Fibroblast of lung (primary cell): ENCODE measurements at regions not wholly inside any gene's neighbourhood (a gene's known extent, or its start where the extent isn't known, plus 50 kb on each side); places are given as distances from the start of the nearest gene placed in this dataset.

Source experiments
- DNase-seq, 2 donors: peaks; one replicate each; pipeline versions ENCODE4 v3.0.0 to v3.0.0-alpha.2; 2010; ENCODE audit warnings: low read depth in 2 of 2
- H2AFZ ChIP-seq: 2 replicates; pipeline ENCODE4 v1.5.1; 2012; ENCODE audit warnings: low read length, control low read depth, inconsistent platforms
- H3K27ac ChIP-seq: 2 replicates; pipeline ENCODE4 v1.5.1; 2011; ENCODE audit warnings: low read length, control low read depth; ENCODE audit not compliant: insufficient read depth
- H3K27me3 ChIP-seq: 2 replicates; pipeline ENCODE4 v1.5.1; 2011; ENCODE audit warnings: mild to moderate bottlenecking, low read length; ENCODE audit not compliant: control insufficient read depth, insufficient read depth
- H3K36me3 ChIP-seq: 2 replicates; pipeline ENCODE4 v1.5.1; 2011; ENCODE audit warnings: low read length; ENCODE audit not compliant: control insufficient read depth, insufficient read depth
- H3K4me1 ChIP-seq: 2 replicates; pipeline ENCODE4 v1.5.1; 2011; ENCODE audit warnings: low read length; ENCODE audit not compliant: control insufficient read depth, insufficient read depth; ENCODE audit errors: extremely low read depth
- H3K4me2 ChIP-seq: 2 replicates; pipeline ENCODE4 v1.5.1; 2011; ENCODE audit warnings: low read length, control low read depth; ENCODE audit not compliant: insufficient read depth; ENCODE audit errors: extremely low read depth
- H3K4me3 ChIP-seq, 4 experiments: fragments of 200-600 bp in 1 of 4; sonication (generic) in 1 of 4; replicated peaks in 1 of 4; 2 replicates each; pipeline ENCODE4 v1.5.1; 2011 to 2016; ENCODE audit warnings: low read length in 4 of 4, low read depth in 3 of 4, mild to moderate bottlenecking in 3 of 4, control low read depth in 2 of 4, inconsistent platforms in 1 of 4, mixed read lengths in 1 of 4; ENCODE audit not compliant: insufficient read depth in 1 of 4; ENCODE audit errors: control extremely low read depth in 1 of 4
- H3K79me2 ChIP-seq: 2 replicates; pipeline ENCODE4 v1.5.1; 2012; ENCODE audit warnings: mild to moderate bottlenecking, low read length, inconsistent platforms; ENCODE audit not compliant: control insufficient read depth, insufficient read depth
- H3K9ac ChIP-seq: 2 replicates; pipeline ENCODE4 v1.5.1; 2011; ENCODE audit warnings: mild to moderate bottlenecking, low read length, control low read depth; ENCODE audit not compliant: insufficient read depth
- H3K9me3 ChIP-seq: 2 replicates; pipeline ENCODE4 v1.5.1; 2012; ENCODE audit warnings: low read depth, low read length; ENCODE audit not compliant: control insufficient read depth, insufficient read depth
- H4K20me1 ChIP-seq: 2 replicates; pipeline ENCODE4 v1.5.1; 2011; ENCODE audit warnings: low read length; ENCODE audit not compliant: control insufficient read depth, insufficient read depth; ENCODE audit errors: extremely low read depth
- EZH2 ChIP-seq: IDR thresholded peaks from 2 replicates; pipeline ENCODE4 v1.5.1; 2012; ENCODE audit warnings: low read length, control low read depth, mild to moderate bottlenecking; ENCODE audit errors: missing control alignments
- TF ChIP-seq, protein P1 (sequence below), 2 donors: IDR thresholded peaks in 1 of 2; conservative IDR thresholded peaks in 1 of 2; 1 replicate in 1 of 2; 2 replicates in 1 of 2; pipeline ENCODE4 v1.5.1; 2011 to 2012; ENCODE audit warnings: low read length in 2 of 2, control low read depth in 1 of 2, inconsistent platforms in 1 of 2, low read depth in 1 of 2, mild to moderate bottlenecking in 1 of 2

- Histone ChIP-seq H3K9me3 (no peaks in the 10 kb centered on the region), H3K4me3 (no peak overlapping the region), H3K27ac (no peak overlapping the region), H3K79me2 (no peaks in the 10 kb centered on the region), H3K27me3 (no peaks in the 10 kb centered on the region), H3K9ac (no peak overlapping the region), H3K4me2 (no peak overlapping the region), H3K4me1 (no peaks in the 10 kb centered on the region), H3K36me3 (no peaks in the 10 kb centered on the region), H4K20me1 (no peaks in the 10 kb centered on the region), H2AFZ (no peak overlapping the region)
- TF ChIP-seq, protein P1, sequence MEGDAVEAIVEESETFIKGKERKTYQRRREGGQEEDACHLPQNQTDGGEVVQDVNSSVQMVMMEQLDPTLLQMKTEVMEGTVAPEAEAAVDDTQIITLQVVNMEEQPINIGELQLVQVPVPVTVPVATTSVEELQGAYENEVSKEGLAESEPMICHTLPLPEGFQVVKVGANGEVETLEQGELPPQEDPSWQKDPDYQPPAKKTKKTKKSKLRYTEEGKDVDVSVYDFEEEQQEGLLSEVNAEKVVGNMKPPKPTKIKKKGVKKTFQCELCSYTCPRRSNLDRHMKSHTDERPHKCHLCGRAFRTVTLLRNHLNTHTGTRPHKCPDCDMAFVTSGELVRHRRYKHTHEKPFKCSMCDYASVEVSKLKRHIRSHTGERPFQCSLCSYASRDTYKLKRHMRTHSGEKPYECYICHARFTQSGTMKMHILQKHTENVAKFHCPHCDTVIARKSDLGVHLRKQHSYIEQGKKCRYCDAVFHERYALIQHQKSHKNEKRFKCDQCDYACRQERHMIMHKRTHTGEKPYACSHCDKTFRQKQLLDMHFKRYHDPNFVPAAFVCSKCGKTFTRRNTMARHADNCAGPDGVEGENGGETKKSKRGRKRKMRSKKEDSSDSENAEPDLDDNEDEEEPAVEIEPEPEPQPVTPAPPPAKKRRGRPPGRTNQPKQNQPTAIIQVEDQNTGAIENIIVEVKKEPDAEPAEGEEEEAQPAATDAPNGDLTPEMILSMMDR (conservative IDR thresholded peaks at IDR 0.05 in 1 of 2, IDR thresholded peaks at IDR 0.05 in 1 of 2; ENCODE audit: low read depth in 1 of 2, low read length in 2 of 2), result no peak
- no peak for TF ChIP-seq EZH2
- DNase-seq, result no peak
These were observed 525.5 kb upstream of the BOD1L1 start for GRCh38 chr4:14152834-14153519.

DNA sequence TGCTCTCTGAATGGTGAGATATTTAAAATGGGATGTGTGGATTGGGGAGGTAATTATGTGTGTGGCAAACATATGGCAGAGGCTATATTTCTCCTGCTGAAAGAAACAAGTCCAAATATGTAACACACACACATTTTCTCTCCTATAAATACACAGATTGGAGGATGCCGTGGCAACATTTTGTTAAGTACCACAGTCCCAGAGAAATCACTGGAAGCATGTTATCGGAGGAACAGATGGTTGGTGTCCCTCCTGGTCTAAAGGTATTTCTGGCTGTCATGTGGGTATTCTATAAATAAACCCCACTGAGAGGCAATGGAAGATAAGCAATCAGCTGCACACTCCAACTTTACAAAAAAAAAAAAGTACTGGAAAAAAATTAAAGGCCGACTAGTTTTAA, 528.3 kb upstream of the BOD1L1 start:
- H3K36me3 ChIP-seq, result no peaks in the 10 kb centered on the region
- no peak overlapping the region for H3K4me3 ChIP-seq
- H3K27me3 ChIP-seq, result no peaks in the 10 kb centered on the region
- no peak for DNase-seq
- no peaks in the 10 kb centered on the region for H4K20me1 ChIP-seq
- no peak for TF ChIP-seq EZH2
- TF ChIP-seq, protein P1 (conservative IDR thresholded peaks at IDR 0.05 in 1 of 2, IDR thresholded peaks at IDR 0.05 in 1 of 2; ENCODE audit: low read depth in 1 of 2, low read length in 2 of 2), result no peak
- no peaks in the 10 kb centered on the region for H3K79me2 ChIP-seq
- H2AFZ ChIP-seq, result no peak overlapping the region
- H3K9ac ChIP-seq, result no peak overlapping the region
- H3K27ac ChIP-seq, result no peak overlapping the region
- H3K9me3 ChIP-seq, result no peaks in the 10 kb centered on the region
- H3K4me1 ChIP-seq, result no peaks in the 10 kb centered on the region
- H3K4me2 ChIP-seq, result no peak overlapping the region

GRCh38 chr4:14157262-14157661, 529.7 kb upstream of the BOD1L1 start:
- Histone ChIP-seq H2AFZ (no peak overlapping the region), H3K27ac (no peak overlapping the region), H3K79me2 (no peaks in the 10 kb centered on the region), H3K36me3 (no peaks in the 10 kb centered on the region), H3K4me3 (no peak overlapping the region), H3K27me3 (no peaks in the 10 kb centered on the region), H3K4me2 (no peak overlapping the region), H3K9me3 (no peaks in the 10 kb centered on the region), H3K9ac (no peak overlapping the region), H4K20me1 (no peaks in the 10 kb centered on the region), H3K4me1 (no peaks in the 10 kb centered on the region)
- DNase-seq, result no peak
- TF ChIP-seq, protein P1 (conservative IDR thresholded peaks at IDR 0.05 in 1 of 2, IDR thresholded peaks at IDR 0.05 in 1 of 2; ENCODE audit: low read depth in 1 of 2, low read length in 2 of 2), result no peak
- no peak for TF ChIP-seq EZH2
